GM10266 (cell line): ENCODE measurements at regions not wholly inside any gene's neighbourhood (a gene's known extent, or its start where the extent isn't known, plus 50 kb on each side); places are given as distances from the start of the nearest gene placed in this dataset.

Experiments
- DNase-seq: peaks from one replicate; pipeline ENCODE4 v3.0.0; 2012; ENCODE audit errors: extremely low spot score
- CTCF ChIP-seq: IDR thresholded peaks from 2 replicates; pipeline ENCODE4 v1.5.1; 2012; ENCODE audit warnings: mild to moderate bottlenecking, low read depth; ENCODE audit not compliant: control insufficient read depth, insufficient read depth; ENCODE audit errors: missing control alignments

- no peak for DNase-seq
- TF ChIP-seq CTCF, result no peak
Measured at GRCh38 chr12:126191031-126191891, 1126.0 kb downstream of the AACS start.

GRCh38 chr12:126191949-126192348 is 1126.7 kb downstream of the AACS start:
- no peak for TF ChIP-seq CTCF
- no peak for DNase-seq

- TF ChIP-seq CTCF, result no peak
- DNase-seq, result no peak
Measured at GRCh38 chr12:126193190-126193589, 1128.0 kb downstream of the AACS start.

GRCh38 chr12:126196263-126196662 is 1131.0 kb downstream of the AACS start:
- DNase-seq, result no peak
- no peak for TF ChIP-seq CTCF

- DNase-seq, result no peak
- TF ChIP-seq CTCF, result no peak
Measured at GRCh38 chr12:126198516-126198915, 1133.3 kb downstream of the AACS start.

- DNase-seq, result no peak
- TF ChIP-seq CTCF, result no peak
Measured at GRCh38 chr12:126198966-126199692, 1133.9 kb downstream of the AACS start.

GRCh38 chr12:126201981-126202537 is 1136.8 kb downstream of the AACS start:
- no peak for DNase-seq
- TF ChIP-seq CTCF, result no peak
